H9 (cell line): ENCODE measurements at regions not wholly inside any gene's neighbourhood (a gene's known extent, or its start where the extent isn't known, plus 50 kb on each side); places are given as distances from the start of the nearest gene placed in this dataset.

ENCODE experiments used
- DNase-seq: peaks from one replicate; pipeline ENCODE4 v3.0.0-alpha.2; 2017
- H2AFZ ChIP-seq: one replicate; pipeline ENCODE4 v1.6.1; 2013; ENCODE audit warnings: mild to moderate bottlenecking, low read length, control low read depth, moderate library complexity
- H2AK5ac ChIP-seq: 2 replicates; pipeline ENCODE4 v1.6.1; 2013; ENCODE audit warnings: low read length, control low read depth, mixed read lengths; ENCODE audit not compliant: insufficient read length
- H2BK120ac ChIP-seq: one replicate; pipeline ENCODE4 v1.6.1; 2013; ENCODE audit warnings: low read depth, mild to moderate bottlenecking, low read length, control low read depth, inconsistent platforms; ENCODE audit not compliant: poor library complexity, severe bottlenecking
- H2BK12ac ChIP-seq: 2 replicates; pipeline ENCODE4 v1.6.1; 2013; ENCODE audit warnings: low read length, control low read depth, mixed read lengths, low read depth; ENCODE audit not compliant: insufficient read length
- H2BK15ac ChIP-seq: 2 replicates; pipeline ENCODE4 v1.6.1; 2013; ENCODE audit warnings: low read depth, low read length, control low read depth
- H2BK20ac ChIP-seq: one replicate; pipeline ENCODE4 v1.6.1; 2013; ENCODE audit warnings: low read depth, mild to moderate bottlenecking, low read length, control low read depth, inconsistent platforms; ENCODE audit not compliant: poor library complexity, severe bottlenecking
- H2BK5ac ChIP-seq: 2 replicates; pipeline ENCODE4 v1.6.1; 2013; ENCODE audit warnings: low read length, control low read depth, mixed read lengths; ENCODE audit not compliant: insufficient read length
- H3K14ac ChIP-seq: 2 replicates; pipeline ENCODE4 v1.6.1; 2013; ENCODE audit warnings: low read length, control low read depth; ENCODE audit not compliant: insufficient read depth
- H3K18ac ChIP-seq: 2 replicates; pipeline ENCODE4 v1.6.1; 2013; ENCODE audit warnings: low read depth, mild to moderate bottlenecking, mixed read lengths, low read length, control low read depth; ENCODE audit not compliant: insufficient read length
- H3K23ac ChIP-seq: 2 replicates; pipeline ENCODE4 v1.6.1; 2013; ENCODE audit warnings: low read length, control low read depth, mixed read lengths, low read depth; ENCODE audit not compliant: insufficient read length
- H3K23me2 ChIP-seq: 2 replicates; pipeline ENCODE4 v1.6.1; 2013; ENCODE audit warnings: low read depth, mild to moderate bottlenecking, mixed read lengths, low read length, control low read depth; ENCODE audit not compliant: insufficient read length, poor library complexity, severe bottlenecking
- H3K27ac ChIP-seq: 2 replicates; pipeline ENCODE4 v1.5.1; 2013; ENCODE audit warnings: low read length, control low read depth, mixed read lengths, low read depth; ENCODE audit not compliant: insufficient read length
- H3K27me3 ChIP-seq: 2 replicates; pipeline ENCODE4 v1.6.1; 2013; ENCODE audit warnings: low read length, control low read depth, inconsistent platforms; ENCODE audit not compliant: insufficient read depth
- H3K4ac ChIP-seq: 2 replicates; pipeline ENCODE4 v1.6.1; 2013; ENCODE audit warnings: low read depth, mild to moderate bottlenecking, control low read depth, inconsistent platforms, low read length, moderate library complexity
- H3K4me1 ChIP-seq: 2 replicates; pipeline ENCODE4 v1.6.1; 2013; ENCODE audit warnings: low read length, control low read depth, inconsistent platforms; ENCODE audit not compliant: insufficient read depth
- H3K4me2 ChIP-seq: 2 replicates; pipeline ENCODE4 v1.6.1; 2013; ENCODE audit warnings: low read length, control low read depth, mixed read lengths; ENCODE audit not compliant: insufficient read length, insufficient read depth
- H3K56ac ChIP-seq: 2 replicates; pipeline ENCODE4 v1.6.1; 2013; ENCODE audit warnings: low read depth, mild to moderate bottlenecking, mixed read lengths, low read length, control low read depth; ENCODE audit not compliant: insufficient read length
- H3K79me1 ChIP-seq: 2 replicates; pipeline ENCODE4 v1.6.1; 2013; ENCODE audit warnings: low read depth, mild to moderate bottlenecking, moderate library complexity, low read length, control low read depth, inconsistent platforms; ENCODE audit not compliant: insufficient read depth, poor library complexity, severe bottlenecking
- H3K79me2 ChIP-seq: 2 replicates; pipeline ENCODE4 v1.6.1; 2013; ENCODE audit warnings: low read length, control low read depth, inconsistent platforms; ENCODE audit not compliant: insufficient read depth
- H3K9ac ChIP-seq: 2 replicates; pipeline ENCODE4 v1.6.1; 2013; ENCODE audit warnings: low read length, control low read depth, mixed read lengths; ENCODE audit not compliant: insufficient read length; ENCODE audit errors: extremely low read depth
- H3K9me3 ChIP-seq: one replicate; pipeline ENCODE4 v1.6.1; 2013; ENCODE audit warnings: low read depth, low read length, inconsistent platforms; ENCODE audit not compliant: control insufficient read depth
- H3T11ph ChIP-seq: one replicate; pipeline ENCODE4 v1.6.1; 2013; ENCODE audit warnings: mild to moderate bottlenecking, low read length, control low read depth, inconsistent platforms
- H4K20me1 ChIP-seq: one replicate; pipeline ENCODE4 v1.6.1; 2013; ENCODE audit not compliant: control insufficient read depth, insufficient read length, insufficient read depth
- H4K5ac ChIP-seq: 2 replicates; pipeline ENCODE4 v1.6.1; 2013; ENCODE audit warnings: low read depth, mild to moderate bottlenecking, mixed read lengths, low read length, control low read depth; ENCODE audit not compliant: insufficient read length
- H4K8ac ChIP-seq: replicated peaks from 2 replicates; pipeline ENCODE4 v1.6.1; 2013; ENCODE audit warnings: low read length, control low read depth, mixed read lengths, low read depth; ENCODE audit not compliant: insufficient read length
- H4K91ac ChIP-seq: 2 replicates; pipeline ENCODE4 v1.6.1; 2013; ENCODE audit warnings: low read depth, mild to moderate bottlenecking, moderate library complexity, mixed read lengths, low read length, control low read depth; ENCODE audit not compliant: insufficient read length
- H3K27ac Mint-ChIP-seq, 3 experiments: 2 replicates in 2 of 3; 3 replicates in 1 of 3; pipeline ENCODE4 v1.8.0; 2020 to 2021; ENCODE audit warnings: mixed read lengths in 3 of 3, mild to moderate bottlenecking in 1 of 3, moderate library complexity in 1 of 3
- H3K27me3 Mint-ChIP-seq: 2 replicates; pipeline ENCODE4 v1.8.0; 2021; ENCODE audit warnings: low read depth, mild to moderate bottlenecking, moderate library complexity, mixed read lengths
- H3K36me3 Mint-ChIP-seq, 3 experiments: 2 replicates in 2 of 3; 3 replicates in 1 of 3; pipeline ENCODE4 v1.8.0; 2020 to 2021; ENCODE audit warnings: low read depth in 3 of 3, mixed read lengths in 3 of 3; ENCODE audit not compliant: insufficient read depth in 1 of 3
- H3K4me1 Mint-ChIP-seq, 2 experiments: 2 replicates each; pipeline ENCODE4 v1.8.0; 2020; ENCODE audit warnings: mixed read lengths in 2 of 2
- H3K4me3 Mint-ChIP-seq, 2 experiments: 2 replicates in 1 of 2; 3 replicates in 1 of 2; pipeline ENCODE4 v1.8.0; 2020 to 2021; ENCODE audit warnings: mild to moderate bottlenecking in 2 of 2, mixed read lengths in 2 of 2, moderate library complexity in 1 of 2
- H3K9me3 Mint-ChIP-seq, 2 experiments: 2 replicates in 1 of 2; 3 replicates in 1 of 2; pipeline ENCODE4 v1.8.0; 2020; ENCODE audit warnings: mild to moderate bottlenecking in 2 of 2, mixed read lengths in 2 of 2, moderate library complexity in 1 of 2
- WGBS: extraction: QIAGEN DNeasy Blood & Tissue Kit; methylation state at CpG from one replicate; pipeline ENCODE4 v1.1.7; 2013; ENCODE audit warnings: missing lambda C conversion rate, low lambda C conversion rate, mixed read lengths; ENCODE audit not compliant: insufficient read length; ENCODE audit errors: extremely low coverage; 5-methylcytosine and 5-hydroxymethylcytosine counted together
- TF ChIP-seq, protein P1 (sequence below): fragments of 200-600 bp; sonication (generic); conservative IDR thresholded peaks from 3 replicates; pipeline ENCODE4 v1.8.0; 2021; ENCODE audit warnings: antibody characterized with exemption, mild to moderate bottlenecking

DNA sequence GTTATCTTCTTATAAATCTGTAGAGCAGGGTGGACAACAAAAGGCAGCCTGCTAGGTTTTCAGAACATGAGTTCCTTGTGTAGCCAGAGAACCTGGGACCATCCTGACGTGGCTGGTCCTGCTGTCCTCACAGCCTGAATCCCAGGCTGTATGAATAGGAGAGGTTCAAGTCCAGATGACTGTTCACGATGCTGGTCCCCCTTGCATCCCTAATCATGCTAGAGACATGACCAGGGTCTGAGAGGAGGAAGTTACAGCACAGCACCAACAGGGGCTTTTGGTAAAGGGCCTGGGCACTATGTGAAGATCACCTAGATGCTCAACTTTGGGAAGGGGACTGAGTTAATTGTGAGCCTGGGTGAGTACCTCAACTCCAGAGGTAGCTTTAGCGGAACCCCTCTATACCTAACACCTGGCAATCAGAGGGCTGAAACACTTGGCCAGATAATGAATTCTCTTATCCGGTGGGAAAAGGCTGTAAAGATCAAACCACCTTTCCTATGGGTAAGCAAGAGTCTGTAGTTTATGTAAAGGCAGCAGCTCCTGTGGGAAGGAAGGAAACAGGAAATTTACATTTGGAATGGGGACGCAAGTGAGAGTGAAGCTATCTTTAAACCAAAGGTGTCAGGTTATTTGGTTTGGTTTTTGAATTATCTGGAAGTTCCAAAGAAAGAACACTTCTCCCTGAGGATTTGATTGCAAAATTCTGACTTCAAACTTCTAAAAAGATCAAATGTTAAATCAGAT is 112.8 kb downstream of the DAD1 start:
- DNase-seq, result no peak
- Histone ChIP-seq H3K18ac (no peak overlapping the region), H4K91ac (no peak overlapping the region), H2BK20ac (no peak overlapping the region), H2AFZ (no peak overlapping the region), H3K27ac (no peak overlapping the region), H3K79me1 (no peaks in the 10 kb centered on the region), H3K9me3 (no peaks in the 10 kb centered on the region), H3K4me1 (peaks cover 6% of the 10 kb centered on the region), H3K14ac (no peak overlapping the region), H3K4me2 (no peak overlapping the region), H3K9ac (no peak overlapping the region), H3K79me2 (no peaks in the 10 kb centered on the region), H3T11ph (no peak overlapping the region), H4K20me1 (no peaks in the 10 kb centered on the region), H3K23me2 (no peaks in the 10 kb centered on the region), H3K27me3 (no peaks in the 10 kb centered on the region), H4K8ac (no peak overlapping the region), H2BK120ac (no peak overlapping the region), H2AK5ac (no peak overlapping the region), H2BK12ac (no peak overlapping the region), H3K4ac (no peak overlapping the region), H3K23ac (no peak overlapping the region), H2BK5ac (no peak overlapping the region), H2BK15ac (no peak overlapping the region), H4K5ac (no peak overlapping the region), H3K56ac (no peak overlapping the region)
- Mint-ChIP-seq H3K4me3 (no peak overlapping the region; a peak in 1 of 5 replicates), H3K9me3 (no peaks in the 10 kb centered on the region; a peak in 1 of 5 replicates), H3K27ac (no peak overlapping the region), H3K4me1 (peaks cover 35 to 43% of the 10 kb centered on the region in 2 experiments), H3K27me3 (no peaks in the 10 kb centered on the region; the same call in 1 of the 2 replicates), H3K36me3 (no peaks in the 10 kb centered on the region)
- no CpG with 5 or more reads among the region's 5 CpGs for WGBS
- TF ChIP-seq, protein P1, sequence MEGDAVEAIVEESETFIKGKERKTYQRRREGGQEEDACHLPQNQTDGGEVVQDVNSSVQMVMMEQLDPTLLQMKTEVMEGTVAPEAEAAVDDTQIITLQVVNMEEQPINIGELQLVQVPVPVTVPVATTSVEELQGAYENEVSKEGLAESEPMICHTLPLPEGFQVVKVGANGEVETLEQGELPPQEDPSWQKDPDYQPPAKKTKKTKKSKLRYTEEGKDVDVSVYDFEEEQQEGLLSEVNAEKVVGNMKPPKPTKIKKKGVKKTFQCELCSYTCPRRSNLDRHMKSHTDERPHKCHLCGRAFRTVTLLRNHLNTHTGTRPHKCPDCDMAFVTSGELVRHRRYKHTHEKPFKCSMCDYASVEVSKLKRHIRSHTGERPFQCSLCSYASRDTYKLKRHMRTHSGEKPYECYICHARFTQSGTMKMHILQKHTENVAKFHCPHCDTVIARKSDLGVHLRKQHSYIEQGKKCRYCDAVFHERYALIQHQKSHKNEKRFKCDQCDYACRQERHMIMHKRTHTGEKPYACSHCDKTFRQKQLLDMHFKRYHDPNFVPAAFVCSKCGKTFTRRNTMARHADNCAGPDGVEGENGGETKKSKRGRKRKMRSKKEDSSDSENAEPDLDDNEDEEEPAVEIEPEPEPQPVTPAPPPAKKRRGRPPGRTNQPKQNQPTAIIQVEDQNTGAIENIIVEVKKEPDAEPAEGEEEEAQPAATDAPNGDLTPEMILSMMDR, result no peak
